Mesendoderm (in vitro differentiated cells): ENCODE measurements at regions not wholly inside any gene's neighbourhood (a gene's known extent, or its start where the extent isn't known, plus 50 kb on each side); places are given as distances from the start of the nearest gene placed in this dataset.

ENCODE experiments used
- DNase-seq: peaks from one replicate; pipeline ENCODE4 v3.0.0; 2013
- H2AK5ac ChIP-seq: 2 replicates; pipeline ENCODE4 v1.6.1; 2013; ENCODE audit warnings: low read length, inconsistent platforms
- H2BK120ac ChIP-seq: 2 replicates; pipeline ENCODE4 v1.6.1; 2013; ENCODE audit warnings: low read depth, mild to moderate bottlenecking, low read length, moderate library complexity, mixed read lengths
- H2BK15ac ChIP-seq: replicated peaks from 2 replicates; pipeline ENCODE4 v1.6.1; 2013; ENCODE audit warnings: low read depth, mild to moderate bottlenecking, moderate library complexity
- H2BK5ac ChIP-seq: 2 replicates; pipeline ENCODE4 v1.6.1; 2013; ENCODE audit warnings: low read length, inconsistent platforms
- H3K18ac ChIP-seq: 2 replicates; pipeline ENCODE4 v1.6.1; 2013; ENCODE audit warnings: mild to moderate bottlenecking, low read length, mixed read lengths
- H3K23ac ChIP-seq: one replicate; pipeline ENCODE4 v1.6.1; 2013; ENCODE audit warnings: low read length
- H3K27ac ChIP-seq: 2 replicates; pipeline ENCODE4 v1.5.1; 2013; ENCODE audit warnings: low read depth, mild to moderate bottlenecking, inconsistent platforms, low read length, moderate library complexity
- H3K27me3 ChIP-seq: 2 replicates; pipeline ENCODE4 v1.6.1; 2013; ENCODE audit warnings: low read length, control low read depth, mild to moderate bottlenecking, inconsistent platforms; ENCODE audit not compliant: insufficient read depth, poor library complexity
- H3K36me3 ChIP-seq: 2 replicates; pipeline ENCODE4 v1.6.1; 2013; ENCODE audit warnings: low read length, inconsistent platforms; ENCODE audit not compliant: control insufficient read depth, insufficient read depth
- H3K4ac ChIP-seq: one replicate; pipeline ENCODE4 v1.6.1; 2013; ENCODE audit warnings: low read depth, mild to moderate bottlenecking, low read length, moderate library complexity
- H3K4me1 ChIP-seq: 2 replicates; pipeline ENCODE4 v1.6.1; 2013; ENCODE audit warnings: low read depth, low read length, inconsistent platforms; ENCODE audit not compliant: control insufficient read depth
- H3K4me2 ChIP-seq: 2 replicates; pipeline ENCODE4 v1.6.1; 2013; ENCODE audit warnings: low read length
- H3K4me3 ChIP-seq: 2 replicates; pipeline ENCODE4 v1.5.1; 2013; ENCODE audit warnings: mild to moderate bottlenecking, low read length
- H3K56ac ChIP-seq: one replicate; pipeline ENCODE4 v1.6.1; 2013; ENCODE audit warnings: low read length
- H3K79me1 ChIP-seq: 2 replicates; pipeline ENCODE4 v1.6.1; 2013; ENCODE audit warnings: low read length, inconsistent platforms
- H3K79me2 ChIP-seq: 2 replicates; pipeline ENCODE4 v1.6.1; 2013; ENCODE audit warnings: mild to moderate bottlenecking, low read length; ENCODE audit not compliant: control insufficient read depth, insufficient read depth
- H3K9ac ChIP-seq: 2 replicates; pipeline ENCODE4 v1.6.1; 2013; ENCODE audit warnings: low read length, inconsistent platforms
- H4K5ac ChIP-seq: one replicate; pipeline ENCODE4 v1.6.1; 2013; ENCODE audit warnings: low read length
- H4K8ac ChIP-seq: one replicate; pipeline ENCODE4 v1.6.1; 2013; ENCODE audit warnings: low read depth, mild to moderate bottlenecking, control low read depth, low read length, moderate library complexity
- WGBS: extraction: QIAGEN DNeasy Blood & Tissue Kit; methylation state at CpG from one replicate; pipeline ENCODE4 v1.1.7; 2013; ENCODE audit warnings: low lambda C conversion rate, missing lambda C conversion rate; ENCODE audit not compliant: insufficient coverage; ENCODE audit errors: extremely low coverage; 5-methylcytosine and 5-hydroxymethylcytosine counted together

DNA sequence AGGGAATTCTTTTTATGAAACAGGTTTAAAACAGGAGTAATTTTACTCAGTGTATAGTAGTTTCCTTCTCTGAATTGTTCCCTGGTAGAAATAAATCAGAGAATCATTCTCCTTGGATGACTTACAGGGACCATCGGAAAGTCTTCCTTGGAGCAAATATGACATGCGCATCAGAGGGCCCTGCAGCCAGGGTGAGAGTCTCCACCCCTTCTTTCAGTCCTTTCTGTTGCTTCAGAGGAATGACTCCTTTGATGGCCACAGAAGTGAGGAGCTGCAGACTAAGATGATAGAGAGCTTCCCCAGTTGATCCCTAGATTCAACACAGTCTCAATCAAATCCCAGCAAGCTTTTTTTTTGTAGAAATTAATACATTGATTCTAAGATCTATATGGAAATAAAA is 294.8 kb upstream of the UMPS start:
- Histone ChIP-seq H3K79me1 (no peaks in the 10 kb centered on the region), H3K27me3 (no peaks in the 10 kb centered on the region), H3K4me1 (no peaks in the 10 kb centered on the region), H2BK15ac (no peak overlapping the region), H3K79me2 (no peaks in the 10 kb centered on the region), H3K27ac (no peak overlapping the region), H2BK5ac (no peak overlapping the region), H3K4me2 (no peak overlapping the region), H3K36me3 (no peaks in the 10 kb centered on the region), H2BK120ac (no peak overlapping the region), H3K56ac (no peak overlapping the region), H3K18ac (no peak overlapping the region), H3K4ac (no peak overlapping the region), H3K4me3 (no peak overlapping the region), H3K9ac (no peak overlapping the region), H2AK5ac (no peak overlapping the region), H4K8ac (no peak overlapping the region), H3K23ac (no peak overlapping the region), H4K5ac (no peak overlapping the region)
- DNase-seq, result no peak
- no CpG with 5 or more reads among the region's 2 CpGs for WGBS

GRCh38 chr3:124438813-124439212 is 291.4 kb upstream of the UMPS start:
- no CpG with 5 or more reads among the region's 4 CpGs for WGBS
- H2BK15ac ChIP-seq, result no peak overlapping the region
- H3K18ac ChIP-seq, result no peak overlapping the region
- H3K4me3 ChIP-seq, result no peak overlapping the region
- no peak overlapping the region for H3K4ac ChIP-seq
- no peak overlapping the region for H4K5ac ChIP-seq
- no peak overlapping the region for H3K9ac ChIP-seq
- no peak overlapping the region for H3K4me2 ChIP-seq
- H2AK5ac ChIP-seq, result no peak overlapping the region
- no peak for DNase-seq
- H3K4me1 ChIP-seq, result no peaks in the 10 kb centered on the region
- no peaks in the 10 kb centered on the region for H3K79me2 ChIP-seq
- H3K56ac ChIP-seq, result no peak overlapping the region
- no peak overlapping the region for H3K23ac ChIP-seq
- no peak overlapping the region for H2BK120ac ChIP-seq
- no peaks in the 10 kb centered on the region for H3K36me3 ChIP-seq
- H3K79me1 ChIP-seq, result no peaks in the 10 kb centered on the region
- no peak overlapping the region for H2BK5ac ChIP-seq
- no peak overlapping the region for H4K8ac ChIP-seq
- H3K27ac ChIP-seq, result no peak overlapping the region
- no peaks in the 10 kb centered on the region for H3K27me3 ChIP-seq

DNA sequence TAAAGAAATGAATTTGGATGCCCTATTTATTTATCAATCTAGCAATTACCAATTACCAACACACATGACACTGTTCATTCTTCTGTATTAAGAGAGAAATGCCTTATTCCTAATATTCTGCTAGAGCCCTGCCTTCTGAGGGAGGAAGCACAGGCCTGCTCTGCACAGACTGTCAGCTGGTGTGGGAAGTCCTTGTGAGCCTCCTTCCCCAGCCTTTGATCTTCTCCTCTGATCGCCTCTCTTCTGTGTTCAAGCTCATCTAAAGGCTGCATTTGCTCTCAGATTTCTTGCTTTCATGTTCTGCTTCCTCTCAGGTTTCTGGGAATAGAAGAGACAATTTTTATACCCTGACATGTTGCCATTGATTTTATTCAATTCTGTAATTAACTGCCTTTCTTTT is 290.6 kb upstream of the UMPS start:
- H2AK5ac ChIP-seq, result no peak overlapping the region
- no peak overlapping the region for H3K27ac ChIP-seq
- H3K9ac ChIP-seq, result no peak overlapping the region
- H4K8ac ChIP-seq, result no peak overlapping the region
- H3K36me3 ChIP-seq, result no peaks in the 10 kb centered on the region
- no peak overlapping the region for H3K56ac ChIP-seq
- H3K4me3 ChIP-seq, result no peak overlapping the region
- H3K18ac ChIP-seq, result no peak overlapping the region
- H3K27me3 ChIP-seq, result no peaks in the 10 kb centered on the region
- no peak overlapping the region for H4K5ac ChIP-seq
- H3K79me1 ChIP-seq, result no peaks in the 10 kb centered on the region
- H3K23ac ChIP-seq, result no peak overlapping the region
- WGBS, result no CpG with 5 or more reads among the region's 1 CpG
- H2BK15ac ChIP-seq, result no peak overlapping the region
- no peak overlapping the region for H2BK5ac ChIP-seq
- no peak overlapping the region for H2BK120ac ChIP-seq
- no peak overlapping the region for H3K4me2 ChIP-seq
- no peak overlapping the region for H3K4ac ChIP-seq
- DNase-seq, result no peak
- H3K4me1 ChIP-seq, result no peaks in the 10 kb centered on the region
- no peaks in the 10 kb centered on the region for H3K79me2 ChIP-seq

GRCh38 chr3:124441766-124442165 is 288.5 kb upstream of the UMPS start:
- Histone ChIP-seq H3K9ac (no peak overlapping the region), H3K79me1 (no peaks in the 10 kb centered on the region), H3K23ac (no peak overlapping the region), H3K4me2 (no peak overlapping the region), H2BK5ac (no peak overlapping the region), H3K36me3 (no peaks in the 10 kb centered on the region), H3K18ac (no peak overlapping the region), H4K8ac (no peak overlapping the region), H3K4me1 (no peaks in the 10 kb centered on the region), H3K27ac (no peak overlapping the region), H2BK120ac (no peak overlapping the region), H3K4me3 (no peak overlapping the region), H4K5ac (no peak overlapping the region), H3K79me2 (no peaks in the 10 kb centered on the region), H3K56ac (no peak overlapping the region), H3K27me3 (no peaks in the 10 kb centered on the region), H3K4ac (no peak overlapping the region), H2BK15ac (no peak overlapping the region), H2AK5ac (no peak overlapping the region)
- WGBS, result no CpG with 5 or more reads among the region's 9 CpGs
- no peak for DNase-seq

DNA sequence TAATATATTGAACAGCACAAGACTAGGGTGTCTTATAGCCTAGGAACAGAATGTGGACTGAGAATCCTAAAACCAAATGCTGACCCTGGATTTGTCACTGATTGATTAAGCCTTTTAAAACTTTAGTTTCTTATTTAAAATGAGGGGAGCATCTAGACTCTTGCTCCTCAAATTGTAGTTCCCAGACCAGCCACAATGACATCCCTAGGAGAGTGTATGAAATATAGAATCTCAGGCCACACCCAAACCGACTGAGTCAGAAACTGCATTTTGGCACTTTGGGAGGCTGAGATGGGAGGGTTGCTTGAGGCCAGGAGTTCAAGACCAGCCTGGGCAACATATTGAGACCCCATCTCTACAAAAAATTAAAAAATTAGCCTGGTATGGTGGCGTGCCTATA is 287.8 kb upstream of the UMPS start:
- Histone ChIP-seq H4K8ac (no peak overlapping the region), H2BK5ac (no peak overlapping the region), H3K4me1 (no peaks in the 10 kb centered on the region), H3K79me1 (no peaks in the 10 kb centered on the region), H3K27ac (no peak overlapping the region), H3K36me3 (no peaks in the 10 kb centered on the region), H3K56ac (no peak overlapping the region), H3K23ac (no peak overlapping the region), H3K79me2 (no peaks in the 10 kb centered on the region), H3K4me2 (no peak overlapping the region), H2BK120ac (no peak overlapping the region), H3K4me3 (no peak overlapping the region), H3K4ac (no peak overlapping the region), H3K9ac (no peak overlapping the region), H4K5ac (no peak overlapping the region), H3K18ac (no peak overlapping the region), H3K27me3 (no peaks in the 10 kb centered on the region), H2AK5ac (no peak overlapping the region), H2BK15ac (no peak overlapping the region)
- WGBS, result no CpG with 5 or more reads among the region's 2 CpGs
- no peak for DNase-seq

DNA sequence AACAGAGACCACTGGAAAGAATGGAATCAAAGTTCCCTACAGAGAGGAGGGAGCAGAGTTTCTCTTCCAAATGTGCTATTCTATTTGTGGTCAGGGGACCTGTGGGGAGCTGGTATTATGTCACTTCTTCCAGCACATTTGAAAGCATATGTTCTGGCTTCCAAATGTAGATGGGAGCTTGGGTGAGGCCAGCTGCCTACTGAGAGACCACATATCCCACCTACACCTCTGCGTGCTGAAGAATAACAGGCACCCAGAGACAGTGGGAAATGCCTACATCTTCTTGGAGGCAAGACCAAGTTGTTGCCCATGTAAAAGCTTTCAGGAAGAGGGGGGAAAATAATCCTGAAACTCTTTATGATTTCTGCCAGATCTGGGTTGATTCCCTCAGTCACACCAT is 286.8 kb upstream of the UMPS start:
- Histone ChIP-seq H2BK15ac (no peak overlapping the region), H4K5ac (no peak overlapping the region), H3K23ac (no peak overlapping the region), H3K56ac (no peak overlapping the region), H3K18ac (no peak overlapping the region), H2BK5ac (no peak overlapping the region), H4K8ac (no peak overlapping the region), H3K4ac (no peak overlapping the region), H3K4me2 (no peak overlapping the region), H3K27ac (no peak overlapping the region), H3K79me1 (no peaks in the 10 kb centered on the region), H3K36me3 (no peaks in the 10 kb centered on the region), H3K4me1 (no peaks in the 10 kb centered on the region), H2AK5ac (no peak overlapping the region), H3K79me2 (no peaks in the 10 kb centered on the region), H3K27me3 (no peaks in the 10 kb centered on the region), H3K9ac (no peak overlapping the region), H2BK120ac (no peak overlapping the region), H3K4me3 (no peak overlapping the region)
- WGBS, result no CpG with 5 or more reads among the region's 1 CpG
- no peak for DNase-seq
